ENCODE measurements at regions not wholly inside any gene's neighbourhood (a gene's known extent, or its start where the extent isn't known, plus 50 kb on each side); places are given as distances from the start of the nearest gene placed in this dataset.
A peak's percentile ranks its signal among the peaks of the same experiment; 100 is the strongest.

DNA sequence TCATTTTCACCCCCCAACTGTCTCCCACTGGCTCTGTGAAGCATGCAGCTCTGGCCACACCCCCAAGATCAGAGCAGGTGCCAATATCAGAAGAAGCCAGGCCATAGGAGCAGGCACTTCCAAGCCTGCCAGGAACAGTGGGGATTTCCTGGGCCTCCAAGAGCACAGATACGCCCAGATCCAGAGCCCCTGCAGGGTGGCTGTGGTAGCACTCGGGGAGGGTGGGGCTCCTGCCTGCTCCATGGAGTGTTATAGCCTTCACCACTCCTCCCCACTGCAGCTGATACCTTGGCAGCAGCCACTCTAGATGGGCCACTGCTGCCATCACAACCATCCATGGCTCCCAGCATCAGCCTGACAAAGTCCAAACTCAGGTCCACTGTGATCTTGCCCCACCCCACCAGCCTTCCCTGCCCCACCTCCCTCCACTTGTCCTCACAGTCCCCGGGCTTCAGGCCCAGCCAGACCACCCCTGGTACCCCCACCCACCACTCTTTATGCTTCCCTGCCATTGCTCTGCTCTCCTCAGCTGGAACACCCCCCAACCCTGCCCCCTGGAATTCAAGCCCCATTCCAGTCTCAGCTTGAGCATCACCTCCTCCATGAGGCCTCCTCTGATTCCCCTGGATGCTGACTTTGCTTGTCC is 448.3 kb downstream of the MATN1 start:
- peak; percentile 40 for DNase-seq

DNA sequence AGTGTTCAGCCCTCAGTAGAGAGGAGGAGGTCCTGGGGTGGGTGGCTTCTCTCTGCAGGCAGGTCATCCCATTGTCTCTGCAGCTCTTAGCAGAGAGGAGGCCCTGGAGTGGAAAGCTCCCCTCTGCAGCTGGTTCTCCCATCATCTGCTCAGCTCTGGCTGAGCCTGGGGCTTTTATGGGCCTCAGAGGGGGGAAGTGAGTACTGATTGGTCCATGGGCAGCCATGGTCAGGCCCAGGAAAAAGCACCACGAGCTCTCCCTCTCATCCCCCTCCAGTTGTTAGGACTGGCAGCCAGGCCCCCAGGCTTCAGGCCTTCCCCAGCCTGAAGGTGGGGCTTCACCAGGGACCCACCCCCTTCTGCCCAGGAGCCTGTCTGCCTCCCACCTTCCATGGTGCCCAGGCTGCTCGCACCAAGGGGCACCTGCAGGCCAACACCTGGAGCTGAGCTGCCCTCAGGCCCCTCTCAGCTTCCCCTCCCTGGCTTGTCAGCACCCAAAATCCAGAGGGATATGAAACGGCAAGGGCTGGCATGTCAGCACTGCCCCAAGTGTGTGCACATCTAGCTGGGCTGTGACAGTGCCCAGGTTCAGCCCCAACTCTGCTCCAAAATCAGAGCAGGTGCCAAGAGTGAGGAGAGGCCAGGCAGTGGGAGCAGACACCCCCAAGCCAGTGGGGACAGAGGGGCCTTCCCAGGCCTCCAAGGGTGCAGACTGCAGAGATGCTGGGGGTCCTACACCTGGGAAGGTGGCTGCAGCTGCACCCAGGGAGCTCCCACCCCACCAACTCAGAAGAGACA is 449.0 kb downstream of the MATN1 start:
- Histone ChIP-seq H3K27me3 (replicated peaks in 1 of 7) (peaks cover 0 to 66% (median 0%) of the 10 kb centered on the region in 7 donors), H3K4me3 (no peak overlapping the region), H3K36me3 (no peaks in the 10 kb centered on the region), H3K27ac (no peak overlapping the region), H3K4me1 (no peaks in the 10 kb centered on the region), H3K9me3 (peaks cover 0 to 15% (median 0%) of the 10 kb centered on the region in 8 donors)
- DNase-seq = peak; percentile 18
- 40 to 64% (median 55%) methylated on average over 2 to 3 of the region's 3 CpGs for WGBS, 5 donors
- intact Hi-C loops (cut with DNase I; ENCODE audit: low total_unique reads) = no loop called here
- TF ChIP-seq POLR2A (IDR thresholded peaks at IDR 0.05) (no peak), POLR2AphosphoS5 (IDR thresholded peaks at IDR 0.05) (no peak)
- TF ChIP-seq, protein P1, sequence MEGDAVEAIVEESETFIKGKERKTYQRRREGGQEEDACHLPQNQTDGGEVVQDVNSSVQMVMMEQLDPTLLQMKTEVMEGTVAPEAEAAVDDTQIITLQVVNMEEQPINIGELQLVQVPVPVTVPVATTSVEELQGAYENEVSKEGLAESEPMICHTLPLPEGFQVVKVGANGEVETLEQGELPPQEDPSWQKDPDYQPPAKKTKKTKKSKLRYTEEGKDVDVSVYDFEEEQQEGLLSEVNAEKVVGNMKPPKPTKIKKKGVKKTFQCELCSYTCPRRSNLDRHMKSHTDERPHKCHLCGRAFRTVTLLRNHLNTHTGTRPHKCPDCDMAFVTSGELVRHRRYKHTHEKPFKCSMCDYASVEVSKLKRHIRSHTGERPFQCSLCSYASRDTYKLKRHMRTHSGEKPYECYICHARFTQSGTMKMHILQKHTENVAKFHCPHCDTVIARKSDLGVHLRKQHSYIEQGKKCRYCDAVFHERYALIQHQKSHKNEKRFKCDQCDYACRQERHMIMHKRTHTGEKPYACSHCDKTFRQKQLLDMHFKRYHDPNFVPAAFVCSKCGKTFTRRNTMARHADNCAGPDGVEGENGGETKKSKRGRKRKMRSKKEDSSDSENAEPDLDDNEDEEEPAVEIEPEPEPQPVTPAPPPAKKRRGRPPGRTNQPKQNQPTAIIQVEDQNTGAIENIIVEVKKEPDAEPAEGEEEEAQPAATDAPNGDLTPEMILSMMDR (IDR thresholded peaks at IDR 0.05 in 8 of 11, conservative IDR thresholded peaks at IDR 0.05 in 3 of 11) = no peak

More for the DNA sequence above, 448.3 kb downstream of the MATN1 start:
- Histone ChIP-seq H3K36me3 (no peaks in the 10 kb centered on the region), H3K4me3 (no peak overlapping the region), H3K27me3 (replicated peaks in 1 of 7) (peaks cover 0 to 65% (median 0%) of the 10 kb centered on the region in 7 donors), H3K9me3 (peaks cover 0 to 15% (median 0%) of the 10 kb centered on the region in 8 donors), H3K27ac (no peak overlapping the region), H3K4me1 (no peaks in the 10 kb centered on the region)
- TF ChIP-seq POLR2A (IDR thresholded peaks at IDR 0.05) (no peak), POLR2AphosphoS5 (IDR thresholded peaks at IDR 0.05) (no peak)
- TF ChIP-seq, protein P1 (IDR thresholded peaks at IDR 0.05 in 8 of 11, conservative IDR thresholded peaks at IDR 0.05 in 3 of 11) = no peak
- 61 to 85% (median 82%) methylated on average over 3 of the region's 3 CpGs for WGBS, 5 donors
- intact Hi-C loops (cut with DNase I; ENCODE audit: low total_unique reads) = no loop called here

DNA sequence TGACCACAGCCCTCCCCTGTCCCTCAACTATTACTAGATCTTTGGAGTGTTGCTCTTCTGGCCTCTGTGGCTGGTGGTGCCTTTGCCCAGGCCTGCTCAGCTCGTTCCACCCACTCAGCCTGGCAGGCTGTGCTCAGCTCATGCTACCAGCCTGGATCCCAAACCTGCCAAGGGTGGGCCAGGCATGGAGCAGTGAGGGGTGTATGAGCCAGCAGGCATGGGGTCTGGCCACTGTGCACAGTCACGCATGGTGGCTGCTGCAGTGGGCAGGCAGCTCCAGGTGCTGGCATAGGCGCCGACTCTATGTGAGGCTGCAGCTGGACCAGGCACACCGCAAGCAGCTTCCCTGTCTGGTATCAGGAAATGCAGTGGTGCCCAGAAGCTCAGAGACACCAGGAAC is 449.9 kb downstream of the MATN1 start:
- intact Hi-C loops (cut with DNase I; ENCODE audit: low total_unique reads) = no loop called here
- DNase-seq = peak; percentile 35
- H3K4me3 ChIP-seq = no peak overlapping the region
- TF ChIP-seq POLR2A (IDR thresholded peaks at IDR 0.05) = no peak
- peaks cover 0 to 15% (median 0%) of the 10 kb centered on the region in 8 donors for H3K9me3 ChIP-seq
- no peaks in the 10 kb centered on the region for H3K36me3 ChIP-seq
- WGBS, 5 donors = 25 to 90% (median 86%) methylated on average over 1 to 5 of the region's 5 CpGs
- peaks cover 0 to 62% (median 0%) of the 10 kb centered on the region in 7 donors for H3K27me3 ChIP-seq (replicated peaks in 1 of 7)
- no peaks in the 10 kb centered on the region for H3K4me1 ChIP-seq
- no peak overlapping the region for H3K27ac ChIP-seq

DNA sequence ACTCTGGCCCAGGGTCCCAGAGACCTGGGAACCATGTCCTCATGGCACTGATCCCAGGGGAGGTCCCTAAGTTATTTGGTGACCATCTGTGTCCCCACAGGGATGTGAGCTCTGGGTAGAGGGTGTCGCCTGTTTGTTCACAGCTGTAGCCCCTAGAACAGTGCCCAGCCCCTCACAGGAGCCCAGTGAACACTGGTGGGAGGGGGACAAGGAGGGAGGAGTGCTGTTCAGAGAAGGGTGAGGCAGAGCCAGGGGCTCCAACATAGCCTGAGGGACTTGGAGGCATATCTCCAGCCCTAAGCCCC is 450.4 kb downstream of the MATN1 start:
- Histone ChIP-seq H3K4me1 (no peaks in the 10 kb centered on the region), H3K27me3 (replicated peaks in 1 of 7) (peaks cover 0 to 57% (median 0%) of the 10 kb centered on the region in 7 donors), H3K36me3 (no peaks in the 10 kb centered on the region), H3K27ac (no peak overlapping the region), H3K4me3 (no peak overlapping the region), H3K9me3 (peaks cover 0 to 15% (median 0%) of the 10 kb centered on the region in 8 donors)
- TF ChIP-seq POLR2AphosphoS5 (IDR thresholded peaks at IDR 0.05) (no peak), POLR2A (IDR thresholded peaks at IDR 0.05) (no peak)
- TF ChIP-seq, protein P1 (IDR thresholded peaks at IDR 0.05 in 8 of 11, conservative IDR thresholded peaks at IDR 0.05 in 3 of 11) = no peak
- peak; percentile 36 for DNase-seq
- intact Hi-C loops (cut with DNase I; ENCODE audit: low total_unique reads) = no loop called here
- 75 to 100% (median 92%) methylated on average over 1 of the region's 1 CpG; no CpG with 5 or more reads in 1 of the 5 donors for WGBS, 5 donors

Measured in spleen (tissue), 11 donors.